Neural progenitor cell (in vitro differentiated cells): ENCODE measurements at regions not wholly inside any gene's neighbourhood (a gene's known extent, or its start where the extent isn't known, plus 50 kb on each side); places are given as distances from the start of the nearest gene placed in this dataset.

ENCODE experiments used
- DNase-seq: peaks from one replicate; pipeline ENCODE4 v3.0.0-alpha.2; 2016; ENCODE audit warnings: low spot score
- H2AFZ ChIP-seq: fragments of 200-600 bp; sonication (generic); replicated peaks from 2 replicates; pipeline ENCODE4 v1.6.1; 2016; ENCODE audit warnings: antibody characterized with exemption
- H3F3A ChIP-seq: fragments of 200-600 bp; sonication (generic); 2 replicates; pipeline ENCODE4 v1.6.1; 2016; ENCODE audit warnings: antibody characterized with exemption, low read depth
- H3K27ac ChIP-seq: fragments of 200-600 bp; sonication (generic); 2 replicates; pipeline ENCODE4 v1.5.1; 2016; ENCODE audit warnings: mild to moderate bottlenecking
- H3K27me3 ChIP-seq: fragments of 200-600 bp; sonication (generic); 2 replicates; pipeline ENCODE4 v1.6.1; 2016; ENCODE audit warnings: mild to moderate bottlenecking, moderate library complexity
- H3K36me3 ChIP-seq: fragments of 200-600 bp; sonication (generic); 2 replicates; pipeline ENCODE4 v1.5.1; 2016
- H3K4me1 ChIP-seq: fragments of 200-600 bp; sonication (generic); 2 replicates; pipeline ENCODE4 v1.6.1; 2016; ENCODE audit warnings: mixed run types
- H3K4me2 ChIP-seq: fragments of 200-600 bp; sonication (generic); 2 replicates; pipeline ENCODE4 v1.6.1; 2016
- H3K4me3 ChIP-seq: fragments of 200-600 bp; sonication (generic); 2 replicates; pipeline ENCODE4 v1.5.1; 2016
- H3K79me2 ChIP-seq: fragments of 200-600 bp; sonication (generic); 2 replicates; pipeline ENCODE4 v1.6.1; 2016; ENCODE audit warnings: low read depth
- H3K9ac ChIP-seq: fragments of 200-600 bp; sonication (generic); 2 replicates; pipeline ENCODE4 v1.6.1; 2016
- H3K9me3 ChIP-seq: fragments of 200-600 bp; sonication (generic); 2 replicates; pipeline ENCODE4 v1.5.1; 2016; ENCODE audit warnings: low read depth
- H4K20me1 ChIP-seq: fragments of 200-600 bp; sonication (generic); 2 replicates; pipeline ENCODE4 v1.6.1; 2016; ENCODE audit warnings: low read depth
- H3K27ac Mint-ChIP-seq: 3 replicates; pipeline ENCODE4 v1.8.0; 2021; ENCODE audit warnings: mixed read lengths
- H3K27me3 Mint-ChIP-seq: 2 replicates; pipeline ENCODE4 v1.8.0; 2022; ENCODE audit warnings: low read depth, mild to moderate bottlenecking, inconsistent platforms, moderate library complexity, mixed read lengths; ENCODE audit not compliant: insufficient read depth
- H3K36me3 Mint-ChIP-seq: 3 replicates; pipeline ENCODE4 v1.8.0; 2021; ENCODE audit warnings: mixed read lengths
- H3K4me1 Mint-ChIP-seq: 3 replicates; pipeline ENCODE4 v1.8.0; 2021; ENCODE audit warnings: mixed read lengths
- H3K4me3 Mint-ChIP-seq: 3 replicates; pipeline ENCODE4 v1.8.0; 2021; ENCODE audit warnings: mild to moderate bottlenecking, moderate library complexity, mixed read lengths
- H3K9me3 Mint-ChIP-seq: 3 replicates; pipeline ENCODE4 v1.8.0; 2020; ENCODE audit warnings: mixed read lengths
- EZH2 ChIP-seq: fragments of 200-600 bp; sonication (generic); IDR thresholded peaks from 2 replicates; pipeline ENCODE4 v1.6.1; 2017; ENCODE audit warnings: antibody characterized with exemption, mild to moderate bottlenecking, moderate library complexity
- EZH2phosphoT487 ChIP-seq: fragments of 200-600 bp; sonication (generic); IDR thresholded peaks from 2 replicates; pipeline ENCODE4 v1.6.1; 2017; ENCODE audit warnings: antibody characterized with exemption
- TF ChIP-seq, protein P1 (sequence below): fragments of 200-600 bp; sonication (generic); IDR thresholded peaks from 2 replicates; pipeline ENCODE4 v1.5.1; 2017; ENCODE audit warnings: antibody characterized with exemption, mild to moderate bottlenecking

- no peak overlapping the region for H2AFZ ChIP-seq
- no peaks in the 10 kb centered on the region for H3K36me3 ChIP-seq
- H4K20me1 ChIP-seq, result no peaks in the 10 kb centered on the region
- H3K4me1 ChIP-seq, result peaks cover 8% of the 10 kb centered on the region
- Mint-ChIP-seq H3K4me3 (no peak overlapping the region), H3K27me3 (no peaks in the 10 kb centered on the region), H3K4me1 (no peaks in the 10 kb centered on the region), H3K9me3 (peaks cover 4% of the 10 kb centered on the region), H3K36me3 (no peaks in the 10 kb centered on the region), H3K27ac (no peak overlapping the region)
- H3K4me3 ChIP-seq, result no peak overlapping the region
- H3K79me2 ChIP-seq, result no peaks in the 10 kb centered on the region
- H3K9me3 ChIP-seq, result no peaks in the 10 kb centered on the region
- H3F3A ChIP-seq, result no peaks in the 10 kb centered on the region
- peak; percentile 75 for DNase-seq
- no peaks in the 10 kb centered on the region for H3K27me3 ChIP-seq
- no peak overlapping the region for H3K4me2 ChIP-seq
- no peak overlapping the region for H3K9ac ChIP-seq
- H3K27ac ChIP-seq, result no peak overlapping the region
- TF ChIP-seq, protein P1, sequence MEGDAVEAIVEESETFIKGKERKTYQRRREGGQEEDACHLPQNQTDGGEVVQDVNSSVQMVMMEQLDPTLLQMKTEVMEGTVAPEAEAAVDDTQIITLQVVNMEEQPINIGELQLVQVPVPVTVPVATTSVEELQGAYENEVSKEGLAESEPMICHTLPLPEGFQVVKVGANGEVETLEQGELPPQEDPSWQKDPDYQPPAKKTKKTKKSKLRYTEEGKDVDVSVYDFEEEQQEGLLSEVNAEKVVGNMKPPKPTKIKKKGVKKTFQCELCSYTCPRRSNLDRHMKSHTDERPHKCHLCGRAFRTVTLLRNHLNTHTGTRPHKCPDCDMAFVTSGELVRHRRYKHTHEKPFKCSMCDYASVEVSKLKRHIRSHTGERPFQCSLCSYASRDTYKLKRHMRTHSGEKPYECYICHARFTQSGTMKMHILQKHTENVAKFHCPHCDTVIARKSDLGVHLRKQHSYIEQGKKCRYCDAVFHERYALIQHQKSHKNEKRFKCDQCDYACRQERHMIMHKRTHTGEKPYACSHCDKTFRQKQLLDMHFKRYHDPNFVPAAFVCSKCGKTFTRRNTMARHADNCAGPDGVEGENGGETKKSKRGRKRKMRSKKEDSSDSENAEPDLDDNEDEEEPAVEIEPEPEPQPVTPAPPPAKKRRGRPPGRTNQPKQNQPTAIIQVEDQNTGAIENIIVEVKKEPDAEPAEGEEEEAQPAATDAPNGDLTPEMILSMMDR, result peak; percentile 87
- TF ChIP-seq EZH2 (no peak), EZH2phosphoT487 (no peak)
Measured at GRCh38 chr6:110528101-110528929, 51.9 kb upstream of the SLC22A16 start.

- no peaks in the 10 kb centered on the region for H3F3A ChIP-seq
Measured at GRCh38 chr6:110527516-110527915, 51.1 kb upstream of the SLC22A16 start.

DNA sequence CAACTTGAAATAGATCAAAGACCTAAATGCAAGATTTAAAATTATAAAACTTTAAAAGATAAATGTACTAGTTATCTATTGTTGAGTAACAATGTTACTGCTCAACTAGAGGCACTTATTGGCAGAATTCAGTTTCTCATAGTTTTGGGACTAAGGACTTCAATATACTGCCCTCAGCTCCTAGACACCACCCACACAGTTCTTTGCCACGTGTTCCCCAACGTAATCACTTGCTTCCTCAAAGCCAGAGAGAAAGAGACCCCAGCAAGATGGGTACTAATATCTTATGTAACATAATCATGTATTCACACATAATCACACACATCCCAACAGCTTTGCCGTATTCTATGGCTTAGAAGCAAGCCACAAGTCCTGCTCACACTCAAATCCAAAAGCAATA lies 50.3 kb upstream of the SLC22A16 start:
- TF ChIP-seq EZH2phosphoT487 (no peak), EZH2 (no peak)
- no peak overlapping the region for H3K9ac ChIP-seq

More at GRCh38 chr6:110527516-110527915, 51.1 kb upstream of the SLC22A16 start:
- Histone ChIP-seq H3K36me3 (no peaks in the 10 kb centered on the region), H3K27me3 (no peaks in the 10 kb centered on the region), H3K4me3 (no peak overlapping the region), H3K4me2 (no peak overlapping the region), H3K4me1 (peaks cover 5% of the 10 kb centered on the region), H3K9ac (no peak overlapping the region), H3K79me2 (no peaks in the 10 kb centered on the region), H3K27ac (no peak overlapping the region), H3K9me3 (no peaks in the 10 kb centered on the region), H2AFZ (no peak overlapping the region), H4K20me1 (no peaks in the 10 kb centered on the region)
- Mint-ChIP-seq H3K4me3 (no peak overlapping the region), H3K9me3 (peaks cover 4% of the 10 kb centered on the region), H3K27ac (no peak overlapping the region), H3K4me1 (no peaks in the 10 kb centered on the region), H3K27me3 (no peaks in the 10 kb centered on the region), H3K36me3 (no peaks in the 10 kb centered on the region)
- no peak for DNase-seq
- TF ChIP-seq EZH2 (no peak), EZH2phosphoT487 (no peak)
- TF ChIP-seq, protein P1, result no peak

More for the DNA sequence above, 50.3 kb upstream of the SLC22A16 start:
- H3K4me3 ChIP-seq, result no peak overlapping the region
- H3F3A ChIP-seq, result no peaks in the 10 kb centered on the region
- peaks cover 4% of the 10 kb centered on the region for H3K9me3 Mint-ChIP-seq
- H3K4me2 ChIP-seq, result no peak overlapping the region
- H3K79me2 ChIP-seq, result no peaks in the 10 kb centered on the region
- no peaks in the 10 kb centered on the region for H3K36me3 Mint-ChIP-seq
- no peaks in the 10 kb centered on the region for H3K27me3 ChIP-seq
- no peaks in the 10 kb centered on the region for H3K9me3 ChIP-seq
- no peak for DNase-seq
- no peaks in the 10 kb centered on the region for H3K4me1 ChIP-seq
- no peaks in the 10 kb centered on the region for H3K4me1 Mint-ChIP-seq
- H3K36me3 ChIP-seq, result no peaks in the 10 kb centered on the region
- no peak overlapping the region for H3K4me3 Mint-ChIP-seq
- H4K20me1 ChIP-seq, result no peaks in the 10 kb centered on the region
- no peaks in the 10 kb centered on the region for H3K27me3 Mint-ChIP-seq
- H3K27ac Mint-ChIP-seq, result no peak overlapping the region
- no peak overlapping the region for H3K27ac ChIP-seq
- H2AFZ ChIP-seq, result no peak overlapping the region
